ENCODE measurements at regions not wholly inside any gene's neighbourhood (a gene's known extent, or its start where the extent isn't known, plus 50 kb on each side); places are given as distances from the start of the nearest gene placed in this dataset.

GRCh38 chr19:27909185-27909840 is 1303.6 kb downstream of the UQCRFS1 start (continued):
- TF ChIP-seq REST (tag by site-specific recombination; IDR thresholded peaks at IDR 0.05) = no peak
- TF ChIP-seq SETDB1 (IDR thresholded peaks at IDR 0.05; ENCODE audit: insufficient read length, low read length) = no peak
- no peak for TF ChIP-seq ZNF37A (tag by site-specific recombination; IDR thresholded peaks at IDR 0.05)
- TF ChIP-seq ZNF23 (tag by site-specific recombination; IDR thresholded peaks at IDR 0.05; ENCODE audit: borderline replicate concordance) = no peak
- TF ChIP-seq ZBTB26 (tag by site-specific recombination; optimal IDR thresholded peaks at IDR 0.05) = no peak
- TF ChIP-seq ZBTB48 (tag by site-specific recombination; IDR thresholded peaks at IDR 0.05) = no peak
- TF ChIP-seq ZNF133 (tag by site-specific recombination; IDR thresholded peaks at IDR 0.05) = no peak
- TF ChIP-seq ZNF513 (tag by site-specific recombination; IDR thresholded peaks at IDR 0.05) = no peak
- no peak for TF ChIP-seq ZNF623 (tag by site-specific recombination; IDR thresholded peaks at IDR 0.05)
- no peak for TF ChIP-seq ZNF639 (tag by site-specific recombination; IDR thresholded peaks at IDR 0.05)
- TF ChIP-seq ZNF354C (tag by site-specific recombination; IDR thresholded peaks at IDR 0.05; ENCODE audit: borderline replicate concordance, low read depth) = no peak

- Histone ChIP-seq H3K4me3 (ENCODE audit: low read depth, low read length) (no peak overlapping the region), H3K36me3 (ENCODE audit: control insufficient read depth in 2 of 2, insufficient read depth in 1 of 2, low read length in 2 of 2) (no peaks in the 10 kb centered on the region), H3K27ac (ENCODE audit: extremely low read depth, low read depth, low read length) (no peak overlapping the region), H3K4me1 (ENCODE audit: control insufficient read depth, insufficient read depth, low read length) (no peaks in the 10 kb centered on the region), H3K9me3 (ENCODE audit: control insufficient read depth, insufficient read depth, low read depth, low read length) (no peaks in the 10 kb centered on the region; the same call in 1 of the 2 replicates)
- TF ChIP-seq SP2 (tag by site-specific recombination; IDR thresholded peaks at IDR 0.05) (no peak), ZNF175 (tag by site-specific recombination; IDR thresholded peaks at IDR 0.05) (no peak), TSHZ1 (tag by site-specific recombination; IDR thresholded peaks at IDR 0.05; ENCODE audit: borderline replicate concordance) (no peak), ZNF529 (tag by site-specific recombination; IDR thresholded peaks at IDR 0.05; ENCODE audit: insufficient replicate concordance) (no peak), ZNF335 (tag by site-specific recombination; conservative IDR thresholded peaks at IDR 0.05) (no peak), ZNF513 (tag by site-specific recombination; IDR thresholded peaks at IDR 0.05) (no peak)
- ChIA-PET POLR2A (no interaction called here), CTCF (interaction anchor here (0.7 kb wide), 1 partner anchor 330 kb away, joined by 3 read pairs; no protein-coding TSS in a partner anchor)
Observed at GRCh38 chr19:27906081-27906480, 1306.9 kb downstream of the UQCRFS1 start.
